Uterus (tissue), 3 donors: ENCODE measurements at regions not wholly inside any gene's neighbourhood (a gene's known extent, or its start where the extent isn't known, plus 50 kb on each side); places are given as distances from the start of the nearest gene placed in this dataset.

Source experiments
- DNase-seq, 2 donors: peaks; one replicate each; pipeline ENCODE4 v3.0.0-alpha.2; 2019 to 2020
- H3K27ac ChIP-seq, 2 donors: fragments of 200-600 bp; sonication (generic); 1 replicate in 1 of 2; 2 replicates in 1 of 2; pipeline ENCODE4 v1.5.1; 2016 to 2018
- H3K27me3 ChIP-seq, 2 donors: fragments of 200-600 bp; sonication (generic); one replicate each; pipeline ENCODE4 v1.5.1; 2018 to 2019; ENCODE audit warnings: control low read depth in 1 of 2
- H3K36me3 ChIP-seq, 2 donors: fragments of 200-600 bp; sonication (generic); one replicate each; pipeline ENCODE4 v1.5.1; 2019; ENCODE audit warnings: control low read depth in 1 of 2
- H3K4me1 ChIP-seq, 2 donors: fragments of 200-600 bp; sonication (generic); one replicate each; pipeline ENCODE4 v1.5.1; 2018 to 2019; ENCODE audit warnings: control low read depth in 1 of 2
- H3K4me3 ChIP-seq, 2 donors: fragments of 200-600 bp; sonication (generic); 1 replicate in 1 of 2; 2 replicates in 1 of 2; pipeline ENCODE4 v1.5.1; 2018 to 2019; ENCODE audit warnings: mild to moderate bottlenecking in 1 of 2
- H3K9me3 ChIP-seq, 2 donors: fragments of 200-600 bp; sonication (generic); one replicate each; pipeline ENCODE4 v1.5.1; 2019; ENCODE audit warnings: control low read depth in 1 of 2
- POLR2A ChIP-seq, 2 donors: fragments of 450-650 bp; IDR thresholded peaks; one replicate each; pipeline ENCODE4 v1.6.1; 2016; ENCODE audit warnings: antibody characterized with exemption in 2 of 2, mild to moderate bottlenecking in 1 of 2, moderate library complexity in 1 of 2
- intact Hi-C: fragments of 100-400 bp; cut with DNase I; formaldehyde crosslinking; loops from one replicate; pipeline ENCODE4 v1.15.1; 2023; ENCODE audit warnings: low total_unique reads
- TF ChIP-seq, protein P1 (sequence below), 4 experiments: fragments of 200-600 bp in 2 of 4; fragments of 450-650 bp in 2 of 4; sonication (generic) in 2 of 4; IDR thresholded peaks; one replicate each; pipeline ENCODE4 v1.5.1; 2016 to 2019; ENCODE audit warnings: antibody characterized with exemption in 4 of 4, mild to moderate bottlenecking in 2 of 4, moderate library complexity in 1 of 4
- donor health status: DM: yes; HTN: yes; CAD: no.

DNA sequence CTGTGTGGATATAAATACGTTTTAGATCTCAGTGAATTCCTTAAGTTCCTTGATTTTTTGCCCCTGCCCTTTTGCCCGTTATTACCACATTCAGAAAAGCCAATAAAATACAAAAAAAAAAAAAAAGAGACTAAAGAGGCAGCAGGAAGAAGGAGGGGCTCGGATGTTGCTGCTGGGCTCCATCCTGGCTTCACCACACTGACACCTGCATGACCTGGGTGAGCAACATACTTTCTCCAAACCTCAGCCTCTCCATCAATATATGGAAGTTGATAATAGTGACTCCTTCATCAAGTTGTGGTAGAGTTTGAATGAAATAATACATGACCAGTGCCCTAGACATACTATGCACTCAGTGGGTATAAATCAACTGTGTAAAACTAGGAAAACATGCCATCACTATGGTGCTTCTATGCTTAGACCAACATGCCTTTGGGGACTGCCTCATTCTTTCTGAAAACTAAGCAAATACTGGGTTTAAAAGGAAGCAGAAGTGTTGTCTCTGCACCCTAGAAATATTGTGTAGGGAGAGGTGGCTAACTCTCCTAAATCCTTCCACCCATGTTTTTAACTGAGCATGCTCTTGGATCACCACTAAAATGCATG is 243.0 kb downstream of the PIK3R1 start:
- H3K4me1 ChIP-seq, result no peaks in the 10 kb centered on the region
- no peak for TF ChIP-seq POLR2A (IDR thresholded peaks at IDR 0.05)
- TF ChIP-seq, protein P1, sequence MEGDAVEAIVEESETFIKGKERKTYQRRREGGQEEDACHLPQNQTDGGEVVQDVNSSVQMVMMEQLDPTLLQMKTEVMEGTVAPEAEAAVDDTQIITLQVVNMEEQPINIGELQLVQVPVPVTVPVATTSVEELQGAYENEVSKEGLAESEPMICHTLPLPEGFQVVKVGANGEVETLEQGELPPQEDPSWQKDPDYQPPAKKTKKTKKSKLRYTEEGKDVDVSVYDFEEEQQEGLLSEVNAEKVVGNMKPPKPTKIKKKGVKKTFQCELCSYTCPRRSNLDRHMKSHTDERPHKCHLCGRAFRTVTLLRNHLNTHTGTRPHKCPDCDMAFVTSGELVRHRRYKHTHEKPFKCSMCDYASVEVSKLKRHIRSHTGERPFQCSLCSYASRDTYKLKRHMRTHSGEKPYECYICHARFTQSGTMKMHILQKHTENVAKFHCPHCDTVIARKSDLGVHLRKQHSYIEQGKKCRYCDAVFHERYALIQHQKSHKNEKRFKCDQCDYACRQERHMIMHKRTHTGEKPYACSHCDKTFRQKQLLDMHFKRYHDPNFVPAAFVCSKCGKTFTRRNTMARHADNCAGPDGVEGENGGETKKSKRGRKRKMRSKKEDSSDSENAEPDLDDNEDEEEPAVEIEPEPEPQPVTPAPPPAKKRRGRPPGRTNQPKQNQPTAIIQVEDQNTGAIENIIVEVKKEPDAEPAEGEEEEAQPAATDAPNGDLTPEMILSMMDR (IDR thresholded peaks at IDR 0.05), result no peak
- H3K27ac ChIP-seq, result peak overlapping the region in 1 of 2 donors; percentile 4
- no peak overlapping the region for H3K4me3 ChIP-seq
- no peaks in the 10 kb centered on the region for H3K36me3 ChIP-seq
- H3K27me3 ChIP-seq, result no peaks in the 10 kb centered on the region
- no peak for DNase-seq
- intact Hi-C loops, result no loop called here
- H3K9me3 ChIP-seq, result no peaks in the 10 kb centered on the region

DNA sequence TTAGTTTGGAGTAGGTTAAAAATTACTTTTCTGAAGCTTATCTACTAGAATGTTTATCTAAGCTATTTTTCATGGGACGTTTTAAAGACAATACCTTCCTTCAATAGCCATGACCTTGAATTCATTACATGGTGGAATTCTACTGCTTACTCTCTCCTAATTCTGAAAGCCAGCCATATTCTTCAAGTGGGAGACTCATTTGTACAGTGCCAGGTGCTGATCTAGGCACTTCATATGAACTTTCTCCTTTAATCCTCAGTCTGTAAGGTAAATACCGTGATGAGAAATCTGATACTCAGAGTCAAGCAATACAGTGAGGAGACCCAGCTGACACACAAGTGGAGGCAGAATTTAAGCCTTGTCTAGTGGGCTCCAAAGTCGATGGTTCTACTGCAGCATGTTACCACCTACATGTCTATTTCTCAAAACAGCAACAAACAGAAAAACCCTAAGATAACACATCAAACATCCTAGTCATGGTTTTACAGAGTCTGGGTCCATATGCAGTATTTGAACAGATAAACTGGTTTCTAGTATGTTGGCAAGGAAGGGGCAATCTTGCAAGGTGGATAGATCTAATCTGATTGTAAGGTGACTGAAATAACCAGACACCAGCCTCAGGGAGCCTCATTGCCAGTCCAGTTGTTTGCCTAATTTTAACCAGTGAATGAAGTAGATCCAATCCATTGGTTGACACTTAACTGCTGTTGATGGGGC is 243.7 kb downstream of the PIK3R1 start:
- H3K9me3 ChIP-seq, result no peaks in the 10 kb centered on the region
- no peak for TF ChIP-seq POLR2A (IDR thresholded peaks at IDR 0.05)
- TF ChIP-seq, protein P1 (IDR thresholded peaks at IDR 0.05), result no peak
- H3K4me3 ChIP-seq, result no peak overlapping the region
- peak overlapping the region; percentile 8 to 17 for H3K27ac ChIP-seq
- intact Hi-C loops, result no loop called here
- H3K36me3 ChIP-seq, result no peaks in the 10 kb centered on the region
- H3K4me1 ChIP-seq, result no peaks in the 10 kb centered on the region
- no peaks in the 10 kb centered on the region for H3K27me3 ChIP-seq
- DNase-seq, result no peak

DNA sequence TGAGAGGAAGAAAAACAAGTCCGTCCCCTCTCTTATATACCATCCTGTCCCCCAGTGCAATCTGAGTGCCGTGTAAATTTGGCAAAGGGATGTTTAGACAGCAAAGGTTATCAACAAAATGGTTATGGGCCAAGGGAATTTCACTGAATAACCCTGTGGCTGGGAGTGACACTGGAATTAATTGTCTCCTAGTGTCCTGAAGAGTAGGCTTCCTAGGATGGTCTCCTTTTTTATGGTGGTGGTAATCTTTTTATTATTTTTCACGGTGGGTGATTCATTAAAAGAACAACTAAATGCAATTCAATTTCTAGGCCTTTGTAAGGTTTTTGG is 244.2 kb downstream of the PIK3R1 start:
- Histone ChIP-seq H3K4me1 (no peaks in the 10 kb centered on the region), H3K36me3 (no peaks in the 10 kb centered on the region), H3K27ac (peak overlapping the region; percentile 8 to 17), H3K9me3 (no peaks in the 10 kb centered on the region), H3K4me3 (no peak overlapping the region), H3K27me3 (no peaks in the 10 kb centered on the region)
- TF ChIP-seq, protein P1 (IDR thresholded peaks at IDR 0.05), result no peak
- no peak for TF ChIP-seq POLR2A (IDR thresholded peaks at IDR 0.05)
- DNase-seq, result no peak
- intact Hi-C loops, result loop anchor here (10.0 kb wide), 1 partner anchor 175 kb away; no protein-coding TSS in a partner anchor

DNA sequence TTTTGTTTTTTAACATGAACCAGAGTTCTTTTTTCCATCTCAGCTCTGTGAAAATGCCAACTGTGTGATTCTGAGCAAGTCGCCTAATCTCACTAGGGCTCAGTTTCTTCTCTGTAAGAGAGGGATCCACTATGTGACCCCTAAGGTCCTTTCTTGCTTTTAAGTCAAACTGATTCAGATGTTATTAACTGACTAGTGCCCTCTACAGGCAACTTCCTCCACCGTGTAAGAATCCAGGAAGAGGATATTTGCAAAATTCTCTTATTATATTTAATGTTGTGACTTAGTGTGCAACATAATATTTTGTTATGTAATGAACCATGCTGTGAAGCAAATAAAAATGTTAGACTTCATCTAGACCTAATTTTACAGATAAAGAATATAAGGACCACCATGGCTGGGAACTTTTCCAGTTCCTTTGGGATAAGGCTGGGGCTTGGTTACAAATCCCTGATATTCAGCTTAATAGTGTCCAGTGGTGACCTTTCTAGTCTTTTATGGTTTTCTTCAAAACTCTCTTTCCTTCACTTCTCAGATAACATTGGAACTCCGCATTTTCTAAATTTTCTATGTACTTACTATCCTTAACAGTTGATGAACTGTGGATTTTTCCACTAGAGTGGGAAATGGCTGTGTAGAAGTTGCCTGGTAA is 244.7 kb downstream of the PIK3R1 start:
- no peaks in the 10 kb centered on the region for H3K27me3 ChIP-seq
- H3K4me3 ChIP-seq, result no peak overlapping the region
- no peaks in the 10 kb centered on the region for H3K9me3 ChIP-seq
- TF ChIP-seq, protein P1 (IDR thresholded peaks at IDR 0.05), result peak; percentile 51 to 58 (median 55)
- no peak for TF ChIP-seq POLR2A (IDR thresholded peaks at IDR 0.05)
- H3K36me3 ChIP-seq, result no peaks in the 10 kb centered on the region
- no peaks in the 10 kb centered on the region for H3K4me1 ChIP-seq
- intact Hi-C loops, result loop anchor here (10.0 kb wide), 1 partner anchor 175 kb away; no protein-coding TSS in a partner anchor
- H3K27ac ChIP-seq, result peak overlapping the region; percentile 8 to 12
- DNase-seq, result peak in 1 of 2 donors; percentile 46

DNA sequence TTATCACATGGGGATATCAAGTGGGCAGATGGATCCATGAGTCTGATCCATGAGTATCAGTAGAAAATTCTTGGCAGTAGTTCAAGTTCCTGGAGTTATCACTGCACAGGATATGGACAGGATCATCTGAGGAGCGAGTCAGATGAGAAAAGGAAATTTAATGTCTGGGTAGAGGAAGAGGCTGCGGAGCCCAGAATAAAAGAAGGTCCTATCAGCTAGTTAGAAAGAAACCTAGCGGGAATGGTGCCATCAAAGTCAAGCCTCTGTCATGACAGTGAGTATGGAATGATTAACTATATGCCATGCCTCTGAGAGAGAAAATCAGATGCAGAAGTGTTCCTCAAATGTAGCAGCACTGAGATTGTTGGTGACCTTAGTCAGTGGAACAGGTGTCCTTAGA is 248.1 kb downstream of the PIK3R1 start:
- TF ChIP-seq, protein P1 (IDR thresholded peaks at IDR 0.05), result no peak
- TF ChIP-seq POLR2A (IDR thresholded peaks at IDR 0.05), result no peak
- Histone ChIP-seq H3K27me3 (no peaks in the 10 kb centered on the region), H3K4me1 (no peaks in the 10 kb centered on the region), H3K9me3 (no peaks in the 10 kb centered on the region), H3K27ac (no peak overlapping the region), H3K4me3 (no peak overlapping the region), H3K36me3 (no peaks in the 10 kb centered on the region)
- intact Hi-C loops, result loop anchor here (10.0 kb wide), 1 partner anchor 179 kb away; no protein-coding TSS in a partner anchor
- DNase-seq, result no peak
